ENCODE measurements at regions not wholly inside any gene's neighbourhood (a gene's known extent, or its start where the extent isn't known, plus 50 kb on each side); places are given as distances from the start of the nearest gene placed in this dataset.

DNA sequence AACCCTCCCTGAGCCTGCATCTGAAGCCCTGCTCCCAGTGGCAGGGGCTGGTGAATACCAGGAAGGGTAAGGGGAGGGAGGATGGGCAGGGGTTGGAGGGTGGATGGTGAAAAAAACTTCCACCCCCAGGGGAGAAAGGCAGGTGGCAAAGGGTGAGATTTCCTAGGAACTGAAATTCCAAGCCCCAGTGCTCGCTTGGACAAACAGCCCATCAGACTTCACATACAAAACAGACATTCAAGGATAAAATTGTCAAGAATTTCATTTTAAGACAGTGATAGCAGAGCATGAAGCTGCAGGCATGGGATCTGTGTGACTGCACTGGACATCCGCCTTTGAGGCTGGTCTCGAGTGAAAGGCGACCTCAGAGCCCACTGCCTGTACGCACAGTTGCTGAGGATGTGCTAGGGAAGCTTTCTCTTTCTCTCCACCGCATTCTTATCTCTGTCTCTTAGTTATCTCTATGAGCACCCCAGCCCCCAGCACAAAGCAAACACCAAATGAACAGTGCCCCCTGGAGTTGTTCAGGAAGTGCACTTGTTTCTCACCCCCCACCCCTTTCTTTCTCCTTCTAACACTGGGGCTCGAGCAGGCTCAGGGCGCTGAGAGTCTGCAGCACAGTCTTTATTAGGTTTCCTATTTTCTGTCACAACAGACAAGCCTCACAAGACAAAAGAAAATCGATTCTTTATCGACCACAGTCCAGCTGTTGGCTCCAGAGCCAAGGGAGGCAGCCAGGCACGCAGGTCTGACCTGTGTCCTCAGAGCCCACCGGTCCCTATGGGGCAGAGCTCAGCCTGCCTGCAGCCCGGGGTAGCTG lies 237.3 kb upstream of the NCAM1 start:
- TF ChIP-seq, protein P1, sequence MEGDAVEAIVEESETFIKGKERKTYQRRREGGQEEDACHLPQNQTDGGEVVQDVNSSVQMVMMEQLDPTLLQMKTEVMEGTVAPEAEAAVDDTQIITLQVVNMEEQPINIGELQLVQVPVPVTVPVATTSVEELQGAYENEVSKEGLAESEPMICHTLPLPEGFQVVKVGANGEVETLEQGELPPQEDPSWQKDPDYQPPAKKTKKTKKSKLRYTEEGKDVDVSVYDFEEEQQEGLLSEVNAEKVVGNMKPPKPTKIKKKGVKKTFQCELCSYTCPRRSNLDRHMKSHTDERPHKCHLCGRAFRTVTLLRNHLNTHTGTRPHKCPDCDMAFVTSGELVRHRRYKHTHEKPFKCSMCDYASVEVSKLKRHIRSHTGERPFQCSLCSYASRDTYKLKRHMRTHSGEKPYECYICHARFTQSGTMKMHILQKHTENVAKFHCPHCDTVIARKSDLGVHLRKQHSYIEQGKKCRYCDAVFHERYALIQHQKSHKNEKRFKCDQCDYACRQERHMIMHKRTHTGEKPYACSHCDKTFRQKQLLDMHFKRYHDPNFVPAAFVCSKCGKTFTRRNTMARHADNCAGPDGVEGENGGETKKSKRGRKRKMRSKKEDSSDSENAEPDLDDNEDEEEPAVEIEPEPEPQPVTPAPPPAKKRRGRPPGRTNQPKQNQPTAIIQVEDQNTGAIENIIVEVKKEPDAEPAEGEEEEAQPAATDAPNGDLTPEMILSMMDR (IDR thresholded peaks at IDR 0.05) = no peak
- no peak for TF ChIP-seq POLR2A (IDR thresholded peaks at IDR 0.05)
- no peak for TF ChIP-seq EP300 (IDR thresholded peaks at IDR 0.05)
- no peak for DNase-seq
- Histone ChIP-seq H3K36me3 (no peaks in the 10 kb centered on the region), H3K27me3 (no peaks in the 10 kb centered on the region), H3K9me3 (no peaks in the 10 kb centered on the region), H3K27ac (no peak overlapping the region), H3K4me1 (ENCODE audit: insufficient read depth) (no peaks in the 10 kb centered on the region), H3K4me3 (no peak overlapping the region)
- intact Hi-C loops (cut with DNase I) = loop anchor here in 1 of 4 donors (10.0 kb wide), 1 partner anchor 951 kb away; no protein-coding TSS in a partner anchor
- WGBS, 3 donors = 54 to 68% (median 58%) methylated on average over 12 to 13 of the region's 13 CpGs

DNA sequence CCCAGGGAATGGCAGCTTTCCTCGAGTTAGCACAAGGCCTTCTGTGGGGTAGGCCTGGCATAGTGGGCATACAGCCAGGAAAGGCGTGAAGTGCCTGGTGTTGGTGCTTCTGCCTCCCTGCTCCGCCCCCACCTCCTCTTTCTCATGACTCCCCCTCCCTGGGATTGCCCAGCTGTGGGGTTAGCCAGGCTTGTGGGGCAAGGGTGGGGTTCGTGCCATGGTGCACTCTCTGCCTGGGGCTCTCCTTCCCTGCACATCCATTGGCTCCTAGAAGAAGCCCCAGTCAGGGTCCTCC lies 236.8 kb upstream of the NCAM1 start:
- no peak for TF ChIP-seq EP300 (IDR thresholded peaks at IDR 0.05)
- no peak for TF ChIP-seq POLR2A (IDR thresholded peaks at IDR 0.05)
- TF ChIP-seq, protein P1 (IDR thresholded peaks at IDR 0.05) = no peak
- Histone ChIP-seq H3K4me3 (no peak overlapping the region), H3K4me1 (ENCODE audit: insufficient read depth) (no peaks in the 10 kb centered on the region), H3K9me3 (no peaks in the 10 kb centered on the region), H3K36me3 (no peaks in the 10 kb centered on the region), H3K27ac (no peak overlapping the region), H3K27me3 (no peaks in the 10 kb centered on the region)
- intact Hi-C loops (cut with DNase I) = loop anchor here in 1 of 4 donors (10.0 kb wide), 1 partner anchor 950 kb away; no protein-coding TSS in a partner anchor
- WGBS, 3 donors = 74 to 100% (median 81%) methylated on average over 2 to 4 of the region's 4 CpGs
- DNase-seq = no peak

- Histone ChIP-seq H3K4me3 (no peak overlapping the region), H3K9me3 (no peaks in the 10 kb centered on the region), H3K4me1 (ENCODE audit: insufficient read depth) (no peaks in the 10 kb centered on the region), H3K27me3 (no peaks in the 10 kb centered on the region), H3K27ac (no peak overlapping the region), H3K36me3 (no peaks in the 10 kb centered on the region)
- intact Hi-C loops (cut with DNase I) = loop anchor here in 1 of 4 donors (10.0 kb wide), 1 partner anchor 949 kb away; no protein-coding TSS in a partner anchor
- no peak for DNase-seq
- WGBS, 3 donors = 63 to 80% (median 64%) methylated on average over 3 of the region's 3 CpGs
- no peak for TF ChIP-seq POLR2A (IDR thresholded peaks at IDR 0.05)
- no peak for TF ChIP-seq EP300 (IDR thresholded peaks at IDR 0.05)
- TF ChIP-seq, protein P1 (IDR thresholded peaks at IDR 0.05) = no peak
These were observed 235.6 kb upstream of the NCAM1 start for GRCh38 chr11:112725636-112726035.

DNA sequence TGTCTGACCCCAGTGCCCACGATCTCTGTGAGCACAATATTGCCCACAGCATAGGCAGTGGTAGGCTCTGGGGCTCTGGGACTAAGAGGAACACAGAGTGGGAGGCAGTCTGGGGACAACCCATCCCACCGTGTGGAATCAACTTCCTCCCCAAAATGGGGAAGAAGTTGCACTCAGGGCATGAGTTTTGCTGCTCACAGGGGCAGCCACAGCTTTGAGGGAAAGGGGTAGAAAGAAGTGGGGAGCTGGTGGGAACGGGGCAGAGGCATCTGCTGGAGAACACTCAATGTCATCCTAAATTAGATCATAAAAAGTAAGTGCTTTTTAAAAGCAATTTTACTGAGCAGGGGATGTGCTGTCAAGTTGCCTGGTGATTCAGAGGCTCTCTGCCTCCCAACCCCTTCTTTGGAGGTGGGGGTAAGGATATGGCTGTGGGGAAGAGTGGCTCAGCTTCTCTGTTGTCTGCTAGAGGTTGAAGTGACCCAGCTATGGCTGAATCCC lies 233.8 kb upstream of the NCAM1 start:
- DNase-seq = no peak
- 39 to 43% (median 42%) methylated on average over 3 of the region's 3 CpGs for WGBS, 3 donors
- Histone ChIP-seq H3K27ac (no peak overlapping the region), H3K36me3 (no peaks in the 10 kb centered on the region), H3K4me3 (no peak overlapping the region), H3K9me3 (no peaks in the 10 kb centered on the region), H3K4me1 (ENCODE audit: insufficient read depth) (no peaks in the 10 kb centered on the region), H3K27me3 (no peaks in the 10 kb centered on the region)
- intact Hi-C loops (cut with DNase I) = loop anchor here in 1 of 4 donors (10.0 kb wide), 1 partner anchor 947 kb away; no protein-coding TSS in a partner anchor
- TF ChIP-seq, protein P1 (IDR thresholded peaks at IDR 0.05) = no peak
- TF ChIP-seq EP300 (IDR thresholded peaks at IDR 0.05) = no peak
- no peak for TF ChIP-seq POLR2A (IDR thresholded peaks at IDR 0.05)

Measured in ovary (tissue), 7 donors.